Gastrocnemius medialis (tissue), 4 donors: ENCODE measurements at regions not wholly inside any gene's neighbourhood (a gene's known extent, or its start where the extent isn't known, plus 50 kb on each side); places are given as distances from the start of the nearest gene placed in this dataset.

ENCODE experiments used
- ATAC-seq, 2 donors: fragments of 150-250 bp; one replicate each; pipeline ENCODE4 v1.9.1; 2016
- DNase-seq, 2 donors: peaks; one replicate each; pipeline ENCODE4 v3.0.0-alpha.2; 2019
- H3K27ac ChIP-seq, 4 donors: fragments of 200-600 bp; sonication (generic); 1 replicate in 1 of 4; 2 replicates in 3 of 4; pipeline ENCODE4 v1.5.1; 2016 to 2018; ENCODE audit warnings: mild to moderate bottlenecking in 2 of 4, moderate library complexity in 1 of 4
- H3K27me3 ChIP-seq, 3 donors: fragments of 200-600 bp; sonication (generic) in 2 of 3; 1 replicate in 1 of 3; 2 replicates in 2 of 3; pipeline versions ENCODE4 v1.5.1 to v1.6.0; 2016 to 2019; ENCODE audit warnings: mild to moderate bottlenecking in 1 of 3, moderate library complexity in 1 of 3
- H3K36me3 ChIP-seq, 2 donors: fragments of 200-600 bp; sonication (generic) in 1 of 2; one replicate each; pipeline ENCODE4 v1.5.1; 2017 to 2018
- H3K4me1 ChIP-seq, 2 donors: fragments of 200-600 bp; sonication (generic) in 1 of 2; one replicate each; pipeline ENCODE4 v1.5.1; 2016 to 2017; ENCODE audit warnings: mild to moderate bottlenecking in 2 of 2
- H3K4me3 ChIP-seq, 4 donors: fragments of 200-600 bp; sonication (generic) in 3 of 4; 1 replicate in 1 of 4; 2 replicates in 3 of 4; pipeline ENCODE4 v1.5.1; 2016 to 2019; ENCODE audit warnings: mild to moderate bottlenecking in 2 of 4
- H3K9me3 ChIP-seq, 3 donors: fragments of 200-600 bp; sonication (generic) in 2 of 3; 1 replicate in 1 of 3; 2 replicates in 2 of 3; pipeline ENCODE4 v1.5.1; 2016 to 2019
- POLR2A ChIP-seq, 2 donors: fragments of 450-650 bp; IDR thresholded peaks; one replicate each; pipeline ENCODE4 v1.6.1; 2017; ENCODE audit warnings: antibody characterized with exemption in 2 of 2, mild to moderate bottlenecking in 2 of 2, moderate library complexity in 2 of 2
- in situ Hi-C, 4 donors: fragments of 200-750 bp; cut with MboI; loops; one replicate each; pipeline versions ENCODE4 v1.15.0 to v1.8.0; 2017; ENCODE audit warnings: low sequenced_read_pairs in 4 of 4
- intact Hi-C: fragments of 100-400 bp; cut with DNase I; formaldehyde crosslinking; loops from one replicate; pipeline ENCODE4 v1.15.1; 2023; ENCODE audit warnings: low total_unique reads
- TF ChIP-seq, protein P1 (sequence below), 5 experiments: fragments of 450-650 bp in 3 of 5; fragments of 200-600 bp in 2 of 5; sonication (generic) in 2 of 5; IDR thresholded peaks in 4 of 5; conservative IDR thresholded peaks in 1 of 5; 1 replicate in 4 of 5; 2 replicates in 1 of 5; pipeline ENCODE4 v1.5.1; 2016 to 2019; ENCODE audit warnings: antibody characterized with exemption in 5 of 5, mild to moderate bottlenecking in 3 of 5, moderate library complexity in 3 of 5

DNA sequence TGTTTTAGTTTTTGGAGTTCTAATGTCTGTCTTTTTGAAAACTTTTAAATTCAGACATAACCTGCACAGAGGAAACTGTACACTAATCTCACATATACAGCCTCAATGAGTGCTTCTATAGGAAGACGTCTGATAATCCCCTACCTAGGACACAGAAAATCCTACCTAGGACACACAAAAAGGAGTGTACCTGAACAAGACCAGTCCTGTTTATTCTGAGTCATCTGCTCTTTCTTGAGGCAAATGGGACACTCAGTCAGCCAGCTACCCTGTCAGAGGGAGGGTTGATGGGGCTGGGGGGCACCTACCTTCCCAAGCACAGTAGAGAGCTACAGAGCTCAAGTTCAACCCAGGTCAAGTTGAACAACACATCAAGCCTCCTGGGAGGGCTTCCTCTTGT lies 346.6 kb upstream of the NCAM1 start:
- no peaks in the 10 kb centered on the region for H3K27me3 ChIP-seq
- ATAC-seq (no peak), DNase-seq (no peak)
- no peak overlapping the region for H3K27ac ChIP-seq
- H3K36me3 ChIP-seq, result no peaks in the 10 kb centered on the region
- H3K4me1 ChIP-seq, result peaks cover 14 to 34% of the 10 kb centered on the region in 2 donors
- H3K4me3 ChIP-seq, result no peak overlapping the region
- TF ChIP-seq POLR2A (IDR thresholded peaks at IDR 0.05), result no peak
- TF ChIP-seq, protein P1, sequence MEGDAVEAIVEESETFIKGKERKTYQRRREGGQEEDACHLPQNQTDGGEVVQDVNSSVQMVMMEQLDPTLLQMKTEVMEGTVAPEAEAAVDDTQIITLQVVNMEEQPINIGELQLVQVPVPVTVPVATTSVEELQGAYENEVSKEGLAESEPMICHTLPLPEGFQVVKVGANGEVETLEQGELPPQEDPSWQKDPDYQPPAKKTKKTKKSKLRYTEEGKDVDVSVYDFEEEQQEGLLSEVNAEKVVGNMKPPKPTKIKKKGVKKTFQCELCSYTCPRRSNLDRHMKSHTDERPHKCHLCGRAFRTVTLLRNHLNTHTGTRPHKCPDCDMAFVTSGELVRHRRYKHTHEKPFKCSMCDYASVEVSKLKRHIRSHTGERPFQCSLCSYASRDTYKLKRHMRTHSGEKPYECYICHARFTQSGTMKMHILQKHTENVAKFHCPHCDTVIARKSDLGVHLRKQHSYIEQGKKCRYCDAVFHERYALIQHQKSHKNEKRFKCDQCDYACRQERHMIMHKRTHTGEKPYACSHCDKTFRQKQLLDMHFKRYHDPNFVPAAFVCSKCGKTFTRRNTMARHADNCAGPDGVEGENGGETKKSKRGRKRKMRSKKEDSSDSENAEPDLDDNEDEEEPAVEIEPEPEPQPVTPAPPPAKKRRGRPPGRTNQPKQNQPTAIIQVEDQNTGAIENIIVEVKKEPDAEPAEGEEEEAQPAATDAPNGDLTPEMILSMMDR (IDR thresholded peaks at IDR 0.05 in 4 of 5, conservative IDR thresholded peaks at IDR 0.05 in 1 of 5), result no peak
- no peaks in the 10 kb centered on the region for H3K9me3 ChIP-seq
- in situ Hi-C loops, result no loop called here
- intact Hi-C loops, result no loop called here

GRCh38 chr11:112615238-112615637 lies 346.0 kb upstream of the NCAM1 start:
- H3K4me3 ChIP-seq, result no peak overlapping the region
- intact Hi-C loops (no loop called here), in situ Hi-C loops (no loop called here)
- DNase-seq (no peak), ATAC-seq (no peak)
- TF ChIP-seq, protein P1 (IDR thresholded peaks at IDR 0.05 in 4 of 5, conservative IDR thresholded peaks at IDR 0.05 in 1 of 5), result no peak
- no peak for TF ChIP-seq POLR2A (IDR thresholded peaks at IDR 0.05)
- no peaks in the 10 kb centered on the region for H3K27me3 ChIP-seq
- no peaks in the 10 kb centered on the region for H3K9me3 ChIP-seq
- no peak overlapping the region for H3K27ac ChIP-seq
- H3K36me3 ChIP-seq, result no peaks in the 10 kb centered on the region
- H3K4me1 ChIP-seq, result peaks cover 14 to 29% of the 10 kb centered on the region in 2 donors

GRCh38 chr11:112615891-112616290 lies 345.3 kb upstream of the NCAM1 start:
- H3K36me3 ChIP-seq, result no peaks in the 10 kb centered on the region
- H3K27ac ChIP-seq, result no peak overlapping the region
- no peaks in the 10 kb centered on the region for H3K9me3 ChIP-seq
- ATAC-seq (no peak), DNase-seq (no peak)
- TF ChIP-seq, protein P1 (IDR thresholded peaks at IDR 0.05 in 4 of 5, conservative IDR thresholded peaks at IDR 0.05 in 1 of 5), result no peak
- no peak for TF ChIP-seq POLR2A (IDR thresholded peaks at IDR 0.05)
- in situ Hi-C loops (no loop called here), intact Hi-C loops (no loop called here)
- peaks cover 14 to 22% of the 10 kb centered on the region in 2 donors for H3K4me1 ChIP-seq
- no peaks in the 10 kb centered on the region for H3K27me3 ChIP-seq
- no peak overlapping the region for H3K4me3 ChIP-seq

DNA sequence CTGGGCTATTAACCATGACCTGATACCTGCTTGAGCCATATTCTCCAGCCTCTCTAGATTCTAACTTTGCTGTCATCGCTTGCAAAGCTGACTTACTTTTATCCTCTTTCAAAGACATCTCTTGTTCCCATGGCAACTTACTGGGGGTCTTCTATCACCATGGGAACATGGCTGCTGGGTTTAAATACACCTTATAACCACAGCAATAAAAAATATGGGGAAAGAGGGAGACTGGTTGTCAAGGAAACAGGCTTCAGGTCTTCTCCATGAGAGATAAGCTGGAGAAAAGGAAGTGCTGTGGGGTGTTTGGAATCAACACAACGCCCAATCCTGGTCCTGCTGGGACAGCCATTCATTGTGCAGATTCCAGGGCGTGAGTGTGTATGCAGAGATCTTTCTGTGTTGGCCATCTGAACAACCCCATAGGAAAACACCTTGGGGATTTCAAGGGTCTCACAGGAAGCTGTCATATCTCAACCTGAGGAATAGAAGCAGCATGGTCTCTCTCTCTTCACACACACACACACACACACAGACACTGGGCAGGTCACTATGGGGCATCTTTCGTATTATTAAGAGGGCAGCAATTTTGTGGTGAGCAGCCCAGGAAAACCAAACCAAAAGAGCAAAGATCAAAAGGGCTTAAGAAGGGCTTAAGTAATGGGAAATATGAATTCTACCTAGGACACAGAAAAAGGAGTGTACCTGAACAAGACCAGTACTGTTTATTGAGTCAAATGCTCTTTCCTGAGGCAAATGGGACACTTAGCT lies 344.7 kb upstream of the NCAM1 start:
- in situ Hi-C loops, result no loop called here
- no peak for TF ChIP-seq POLR2A (IDR thresholded peaks at IDR 0.05)
- TF ChIP-seq, protein P1 (IDR thresholded peaks at IDR 0.05 in 4 of 5, conservative IDR thresholded peaks at IDR 0.05 in 1 of 5), result no peak
- Histone ChIP-seq H3K36me3 (no peaks in the 10 kb centered on the region), H3K4me3 (no peak overlapping the region), H3K9me3 (no peaks in the 10 kb centered on the region), H3K27ac (no peak overlapping the region), H3K4me1 (peaks cover 8 to 16% of the 10 kb centered on the region in 2 donors), H3K27me3 (no peaks in the 10 kb centered on the region)
- no peak for DNase-seq
- intact Hi-C loops, result no loop called here
- ATAC-seq, result no peak

DNA sequence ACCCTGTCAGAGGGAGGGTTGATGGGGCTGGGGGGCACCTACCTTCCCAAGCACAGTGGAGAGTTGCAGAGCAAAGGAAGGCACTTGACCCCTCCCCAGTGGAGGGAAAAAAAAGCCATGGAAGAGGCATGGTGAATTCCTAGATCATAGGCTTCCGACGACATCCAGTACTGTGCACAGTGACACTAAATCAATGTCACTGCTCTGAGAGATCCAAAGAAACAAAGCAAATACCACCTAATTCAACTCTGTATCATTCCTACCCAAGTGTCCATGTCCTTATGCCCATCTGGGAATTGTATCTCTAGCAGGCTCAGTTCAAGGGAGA lies 344.2 kb upstream of the NCAM1 start:
- Histone ChIP-seq H3K36me3 (no peaks in the 10 kb centered on the region), H3K4me1 (peaks cover 3 to 11% of the 10 kb centered on the region in 2 donors), H3K9me3 (no peaks in the 10 kb centered on the region), H3K27ac (no peak overlapping the region), H3K27me3 (no peaks in the 10 kb centered on the region), H3K4me3 (no peak overlapping the region)
- TF ChIP-seq, protein P1 (IDR thresholded peaks at IDR 0.05 in 4 of 5, conservative IDR thresholded peaks at IDR 0.05 in 1 of 5), result no peak
- no peak for TF ChIP-seq POLR2A (IDR thresholded peaks at IDR 0.05)
- ATAC-seq (no peak), DNase-seq (no peak)
- intact Hi-C loops (no loop called here), in situ Hi-C loops (no loop called here)
